HG03060 (cell line): ENCODE measurements at regions not wholly inside any gene's neighbourhood (a gene's known extent, or its start where the extent isn't known, plus 50 kb on each side); places are given as distances from the start of the nearest gene placed in this dataset.

ENCODE experiments used
- ATAC-seq: cut with Tn5 transposase; IDR thresholded peaks from one replicate; pipeline ENCODE4 v1.9.1; 2021; ENCODE audit warnings: low read depth, moderate number of reproducible peaks; ENCODE audit not compliant: unreplicated experiment

GRCh38 chr2:217631115-217631514 is 371.7 kb downstream of the TNS1 start:
- ATAC-seq, result no peak

- no peak for ATAC-seq
Measured at GRCh38 chr2:217629347-217629746, 373.4 kb downstream of the TNS1 start.

DNA sequence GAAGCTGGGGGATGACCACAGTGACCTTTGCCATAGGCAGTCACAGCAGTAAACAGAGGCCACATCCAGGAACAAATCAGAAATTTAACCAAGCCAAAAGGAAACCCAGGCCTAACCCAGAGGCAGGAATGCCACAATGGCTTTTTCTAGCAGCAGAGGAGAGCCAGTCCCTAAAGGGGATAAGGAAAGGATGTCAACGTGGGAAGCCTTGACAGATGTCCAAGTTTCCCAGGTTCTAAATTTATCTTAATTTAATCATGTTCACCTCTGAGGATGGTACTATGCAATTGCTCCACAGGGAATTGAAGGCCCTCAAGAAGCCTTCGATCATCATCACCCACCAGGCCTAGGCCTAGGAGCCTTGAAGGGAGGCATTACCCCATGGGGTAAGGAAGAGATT is 374.7 kb downstream of the TNS1 start:
- no peak for ATAC-seq

DNA sequence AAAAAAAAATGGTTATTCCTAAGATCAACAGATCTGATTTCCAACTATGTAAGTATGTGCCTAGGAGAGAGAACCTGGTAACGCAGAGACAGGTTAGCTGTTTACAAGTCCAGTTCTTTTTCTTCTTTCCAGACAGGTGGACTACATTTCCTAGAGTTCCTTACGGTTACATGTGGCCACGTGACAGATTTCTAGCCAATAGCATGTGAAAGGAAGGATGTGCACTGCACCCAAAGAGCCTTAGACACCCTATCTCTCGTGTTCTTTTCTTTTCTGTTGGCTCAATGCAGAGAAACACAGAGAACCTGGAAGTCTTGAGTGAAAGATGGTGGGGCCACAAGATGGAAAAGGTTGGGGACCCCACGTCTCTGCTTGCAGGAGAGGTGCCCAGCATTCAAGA is 375.9 kb downstream of the TNS1 start:
- no peak for ATAC-seq

DNA sequence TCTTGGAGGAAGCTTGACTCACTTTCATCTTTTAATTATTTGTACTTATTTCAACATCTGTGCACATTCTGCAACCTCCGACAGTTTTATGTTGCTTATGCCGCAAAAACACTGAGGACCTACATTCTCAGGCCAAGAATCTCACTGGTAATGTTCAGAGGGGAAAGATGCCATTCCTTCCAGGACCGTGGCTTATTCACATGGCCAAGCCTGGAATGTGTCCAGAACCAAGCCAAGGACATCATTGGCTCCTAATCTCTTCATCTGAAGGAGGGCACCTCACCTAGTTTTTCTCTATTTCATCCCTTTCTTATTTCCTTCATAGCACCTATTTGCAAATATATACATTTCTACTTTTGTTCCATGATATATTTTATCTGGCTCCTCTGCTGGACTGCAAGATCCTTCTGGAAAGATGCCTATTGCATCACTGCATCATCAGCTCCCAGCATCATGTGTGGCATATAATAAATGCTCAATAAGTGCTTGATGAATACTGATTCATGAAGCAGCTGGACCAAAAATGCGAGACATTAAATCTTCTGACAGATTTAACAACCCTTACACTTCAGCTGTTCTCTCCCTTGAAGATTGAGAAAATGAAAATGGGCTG is 377.1 kb downstream of the TNS1 start:
- ATAC-seq, result no peak

GRCh38 chr2:217623281-217623912 is 379.4 kb downstream of the TNS1 start:
- ATAC-seq, result no peak

- no peak for ATAC-seq
Measured at GRCh38 chr2:217622205-217623060, 380.4 kb downstream of the TNS1 start.

DNA sequence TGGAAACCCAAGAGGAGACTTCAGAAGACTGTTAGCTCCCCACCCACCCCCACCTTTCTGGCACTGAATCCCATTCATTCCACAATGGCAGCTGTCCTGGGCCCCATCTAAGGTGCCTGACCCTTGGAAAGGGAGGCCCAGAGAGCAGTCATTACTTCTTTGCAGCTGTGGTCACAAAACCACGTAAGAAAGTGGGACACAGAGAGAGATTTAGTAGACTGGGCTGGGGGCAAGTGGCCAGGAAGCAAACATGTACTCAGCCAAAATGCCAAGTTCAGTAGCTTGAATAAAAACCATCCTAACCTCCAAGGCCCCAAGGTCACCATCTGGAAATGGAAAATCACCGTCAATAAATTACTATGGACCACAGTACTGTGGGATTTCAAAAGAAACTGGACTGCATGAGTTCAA is 381.4 kb downstream of the TNS1 start:
- ATAC-seq, result no peak

DNA sequence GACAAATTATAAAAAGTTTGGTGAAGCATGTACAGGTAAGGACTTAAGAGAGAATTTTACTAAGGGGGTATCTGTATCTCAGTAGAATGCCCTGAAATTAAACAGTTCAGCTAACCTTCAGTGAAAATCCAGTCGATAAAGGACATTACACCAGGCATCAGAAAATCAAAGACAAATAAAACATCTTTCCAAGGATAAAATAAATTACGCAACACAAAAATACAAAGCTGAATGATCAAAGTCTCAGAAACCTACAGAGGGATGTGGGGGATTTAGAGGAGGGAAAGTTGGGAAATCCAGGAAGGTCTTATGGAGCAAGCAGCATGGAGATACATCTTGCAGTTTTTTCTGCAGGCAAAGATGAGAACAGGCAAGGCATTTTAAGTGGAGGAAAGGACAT is 384.1 kb downstream of the TNS1 start:
- ATAC-seq, result no peak

DNA sequence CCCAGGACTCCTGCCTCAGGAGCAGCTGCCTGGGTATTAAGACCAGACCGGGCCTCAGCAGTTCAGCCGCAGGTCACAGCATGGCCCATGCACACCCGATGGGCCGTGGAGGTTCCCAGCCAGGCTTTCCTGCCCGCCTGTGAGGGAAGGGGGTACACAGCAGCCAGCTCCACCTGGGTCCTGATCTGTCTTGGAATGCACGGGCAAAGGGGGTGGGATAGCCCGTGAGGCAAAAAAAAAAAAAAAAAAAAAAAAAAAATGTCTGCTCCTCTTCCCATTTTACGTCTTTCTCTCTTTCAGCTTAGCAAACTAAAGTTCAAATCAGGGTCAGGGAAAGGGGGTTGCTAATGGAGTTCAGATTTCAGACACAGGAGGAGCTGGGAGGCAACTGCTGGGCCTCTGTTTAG is 385.2 kb downstream of the TNS1 start:
- no peak for ATAC-seq

DNA sequence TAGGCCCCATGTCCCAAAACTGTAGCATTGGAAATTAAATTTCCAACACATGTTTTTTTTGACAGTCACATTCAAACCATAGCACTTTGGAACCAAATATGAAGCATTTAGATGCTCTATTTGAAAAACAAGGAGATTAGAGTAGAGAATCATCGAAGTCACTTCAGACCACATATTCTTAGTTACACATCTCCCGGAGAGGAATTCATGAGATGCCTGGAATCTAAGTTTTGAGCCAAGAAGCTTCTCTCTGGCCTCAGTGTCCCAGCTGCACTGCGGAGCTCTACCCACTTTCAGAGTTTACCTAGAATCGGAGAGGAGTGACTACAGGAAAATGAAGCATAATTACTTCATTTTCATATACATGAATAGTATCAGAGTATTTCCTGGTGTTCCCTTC is 385.9 kb downstream of the TNS1 start:
- ATAC-seq, result no peak

GRCh38 chr2:217615171-217615570 is 387.6 kb downstream of the TNS1 start:
- ATAC-seq, result no peak

DNA sequence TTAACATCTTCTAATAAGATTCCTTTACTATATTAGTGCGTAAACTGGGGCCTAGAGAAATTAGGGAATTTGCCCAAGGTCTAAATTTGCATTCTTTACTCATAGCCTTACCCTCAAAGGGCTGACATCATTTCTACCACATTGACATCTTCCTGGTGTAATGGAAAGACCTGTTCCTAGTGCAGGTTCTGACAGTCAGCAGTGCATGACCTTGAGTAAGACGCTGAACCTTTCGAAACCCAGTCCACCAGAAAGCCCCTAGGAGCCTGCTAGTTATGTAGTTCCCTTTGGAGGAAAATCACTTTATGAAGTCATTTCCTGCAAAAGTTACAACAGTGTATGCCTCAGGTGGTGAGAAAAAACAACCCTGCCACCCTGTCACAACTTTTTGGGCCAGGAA is 388.3 kb downstream of the TNS1 start:
- ATAC-seq, result no peak

GRCh38 chr2:217614096-217614495 is 388.7 kb downstream of the TNS1 start:
- ATAC-seq, result no peak

DNA sequence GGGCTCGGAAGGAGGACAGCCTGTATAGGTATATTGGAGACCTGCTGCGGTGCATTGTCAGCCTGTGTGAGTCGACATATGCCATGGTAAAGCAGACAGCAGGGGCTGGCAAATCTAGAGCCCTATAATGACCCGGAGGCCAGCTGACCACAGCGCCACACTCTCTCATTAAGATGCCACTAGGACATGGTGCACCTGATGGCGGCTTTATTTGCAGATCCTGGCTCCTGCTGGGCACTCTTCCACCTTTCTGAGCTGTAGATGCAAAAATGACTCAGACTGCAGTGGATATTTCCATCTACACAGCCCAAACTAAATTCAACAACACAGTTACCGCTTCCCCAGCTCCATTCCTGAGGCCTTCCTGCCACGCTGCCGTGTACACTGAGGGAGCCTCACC is 389.9 kb downstream of the TNS1 start:
- ATAC-seq, result no peak

DNA sequence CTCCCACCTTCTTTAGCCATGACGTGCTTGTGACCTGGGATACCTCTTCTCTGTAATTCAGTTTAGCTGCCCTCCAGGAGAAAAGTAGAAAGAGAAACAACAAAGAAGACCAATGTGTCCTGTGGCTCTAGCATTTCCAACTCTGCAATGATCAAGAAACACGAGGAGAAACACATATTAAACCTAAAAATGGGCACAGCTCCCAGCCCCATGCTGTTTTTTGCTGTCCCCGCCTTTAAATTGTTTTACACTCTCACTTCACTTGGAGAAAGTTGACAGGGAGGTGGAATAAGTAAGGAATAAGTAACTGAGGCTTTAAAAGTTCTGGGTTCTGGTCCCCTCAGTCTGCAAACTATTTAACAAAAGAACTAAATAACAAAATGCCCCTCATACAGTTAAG is 390.6 kb downstream of the TNS1 start:
- ATAC-seq, result no peak

DNA sequence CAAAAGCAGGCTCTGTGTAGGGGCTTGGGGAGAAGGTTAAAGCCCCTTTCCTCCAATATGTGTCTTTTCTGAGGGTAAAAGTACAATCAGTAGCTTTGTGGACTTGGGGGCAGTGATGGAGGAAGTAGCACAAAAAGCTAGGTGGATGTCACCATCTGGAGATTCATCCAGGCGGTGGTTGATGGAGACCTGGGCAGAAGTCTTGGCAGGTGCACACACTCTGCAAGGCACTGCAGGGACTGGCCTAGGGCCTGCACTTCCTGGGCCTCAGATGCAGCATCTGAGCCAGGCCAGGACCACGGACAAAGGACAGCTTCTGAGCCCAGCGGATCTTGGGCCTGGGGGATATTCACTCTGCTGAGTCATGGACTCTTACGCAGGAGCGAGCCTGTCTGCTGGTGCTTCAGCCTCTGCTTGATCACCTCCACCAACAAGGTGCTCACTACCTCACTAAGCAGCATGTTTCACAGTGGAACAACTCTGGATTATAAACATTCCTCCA is 391.1 kb downstream of the TNS1 start:
- ATAC-seq, result no peak

DNA sequence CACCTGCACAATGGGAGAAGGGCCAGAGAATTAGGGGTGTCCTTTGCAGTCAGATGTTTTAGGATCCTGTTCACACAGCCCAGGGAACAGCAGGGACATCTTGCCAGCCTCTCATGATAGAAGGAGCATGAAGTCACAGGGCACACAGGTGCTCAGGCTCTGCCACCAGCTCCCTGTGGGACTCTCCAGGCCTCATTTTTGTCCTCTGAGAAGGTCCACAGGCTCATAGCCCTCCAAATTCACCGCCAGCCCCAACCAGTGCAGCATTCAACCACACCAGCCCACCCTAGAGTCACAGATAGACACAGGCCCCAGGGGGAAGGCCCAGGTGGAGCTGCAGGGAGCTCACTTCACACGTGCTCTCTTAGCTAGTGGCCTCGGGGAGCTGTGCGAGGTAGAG is 391.7 kb downstream of the TNS1 start:
- no peak for ATAC-seq

- no peak for ATAC-seq
Measured at GRCh38 chr2:217610401-217610814, 392.4 kb downstream of the TNS1 start.

DNA sequence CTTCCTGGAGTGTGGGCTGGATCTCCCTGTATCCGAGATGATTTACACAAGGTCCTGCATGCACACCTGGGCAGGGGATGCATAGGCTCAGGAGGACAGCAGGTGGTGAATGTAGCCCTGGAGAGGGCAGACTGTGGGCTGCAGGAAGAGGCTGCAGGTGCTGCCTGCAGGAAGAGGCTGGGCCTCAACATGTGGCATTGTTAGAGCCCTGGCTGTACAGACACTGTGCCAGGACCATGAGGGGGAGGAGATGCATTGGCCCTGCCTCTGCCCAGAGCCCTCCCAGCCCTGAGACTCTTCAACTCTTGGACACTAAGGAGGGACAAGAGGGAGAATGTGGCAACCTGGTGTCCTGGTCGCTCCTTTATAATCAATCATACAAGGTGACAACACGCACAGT is 392.8 kb downstream of the TNS1 start:
- ATAC-seq, result no peak

- ATAC-seq, result no peak
Measured at GRCh38 chr2:217606296-217606695, 396.5 kb downstream of the TNS1 start.
